HUES6 (cell line): ENCODE measurements at regions not wholly inside any gene's neighbourhood (a gene's known extent, or its start where the extent isn't known, plus 50 kb on each side); places are given as distances from the start of the nearest gene placed in this dataset.
"Not testable (repeated sequence)": the region's sequence is repeated elsewhere in the genome, so short reads cannot be mapped to it uniquely, and the experiment has no call there.

Experiments
- H3K27ac ChIP-seq: 2 replicates; pipeline ENCODE4 v1.7.0; 2013; ENCODE audit warnings: low read depth, mild to moderate bottlenecking, low read length, inconsistent platforms
- H3K27me3 ChIP-seq: 2 replicates; pipeline ENCODE4 v1.6.1; 2013; ENCODE audit warnings: low read length; ENCODE audit not compliant: control insufficient read depth, insufficient read depth
- H3K36me3 ChIP-seq: 2 replicates; pipeline ENCODE4 v1.6.1; 2013; ENCODE audit warnings: low read length; ENCODE audit not compliant: control insufficient read depth, insufficient read depth
- H3K4me1 ChIP-seq: 2 replicates; pipeline ENCODE4 v1.6.1; 2013; ENCODE audit warnings: low read length; ENCODE audit not compliant: control insufficient read depth, insufficient read depth
- H3K4me3 ChIP-seq: 2 replicates; pipeline ENCODE4 v1.5.1; 2013; ENCODE audit warnings: low read depth, low read length
- H3K9ac ChIP-seq: one replicate; pipeline ENCODE4 v1.6.1; 2013; ENCODE audit warnings: mild to moderate bottlenecking, low read length
- H3K9me3 ChIP-seq: 2 replicates; pipeline ENCODE4 v1.6.1; 2013; ENCODE audit warnings: low read depth, low read length; ENCODE audit not compliant: control insufficient read depth, insufficient read depth

- Histone ChIP-seq H3K9ac (no peak overlapping the region), H3K27me3 (no peaks in the 10 kb centered on the region), H3K27ac (no peak overlapping the region), H3K36me3 (no peaks in the 10 kb centered on the region), H3K4me3 (no peak overlapping the region), H3K9me3 (no peaks in the 10 kb centered on the region), H3K4me1 (no peaks in the 10 kb centered on the region)
These were observed 360.1 kb upstream of the RGS18 start for GRCh38 chr1:191798178-191798577.

- Histone ChIP-seq H3K9ac (no peak overlapping the region), H3K9me3 (no peaks in the 10 kb centered on the region), H3K27me3 (no peaks in the 10 kb centered on the region), H3K4me1 (no peaks in the 10 kb centered on the region), H3K4me3 (no peak overlapping the region), H3K27ac (no peak overlapping the region), H3K36me3 (no peaks in the 10 kb centered on the region)
These were observed 354.0 kb upstream of the RGS18 start for GRCh38 chr1:191804311-191804710.

GRCh38 chr1:191813593-191813992 lies 344.7 kb upstream of the RGS18 start:
- not testable (repeated sequence) for H3K9ac ChIP-seq, H3K4me1 ChIP-seq, H3K27me3 ChIP-seq, H3K4me3 ChIP-seq, H3K36me3 ChIP-seq, H3K27ac ChIP-seq
- H3K9me3 ChIP-seq = peaks cover 14% of the 10 kb centered on the region

GRCh38 chr1:191818198-191818597 lies 340.1 kb upstream of the RGS18 start:
- H3K9me3 ChIP-seq = peaks cover 8% of the 10 kb centered on the region
- H3K27ac ChIP-seq = no peak overlapping the region
- no peaks in the 10 kb centered on the region for H3K36me3 ChIP-seq
- no peaks in the 10 kb centered on the region for H3K27me3 ChIP-seq
- no peak overlapping the region for H3K4me3 ChIP-seq
- H3K9ac ChIP-seq = no peak overlapping the region
- H3K4me1 ChIP-seq = no peaks in the 10 kb centered on the region

- Histone ChIP-seq H3K9ac (no peak overlapping the region), H3K4me1 (no peaks in the 10 kb centered on the region), H3K4me3 (no peak overlapping the region), H3K27ac (no peak overlapping the region), H3K27me3 (no peaks in the 10 kb centered on the region), H3K36me3 (no peaks in the 10 kb centered on the region), H3K9me3 (no peaks in the 10 kb centered on the region)
These were observed 326.7 kb upstream of the RGS18 start for GRCh38 chr1:191831572-191831971.

GRCh38 chr1:191839891-191840290 lies 318.4 kb upstream of the RGS18 start:
- Histone ChIP-seq H3K27me3 (no peaks in the 10 kb centered on the region), H3K27ac (no peak overlapping the region), H3K4me3 (no peak overlapping the region), H3K4me1 (no peaks in the 10 kb centered on the region), H3K9ac (no peak overlapping the region), H3K36me3 (no peaks in the 10 kb centered on the region), H3K9me3 (no peaks in the 10 kb centered on the region)

GRCh38 chr1:191851799-191852595 lies 306.3 kb upstream of the RGS18 start:
- Histone ChIP-seq H3K27ac (no peak overlapping the region), H3K27me3 (no peaks in the 10 kb centered on the region), H3K4me1 (0 out of 2 replicates have a peak, but pooled peaks cover 4% of the 10 kb centered on the region), H3K4me3 (no peak overlapping the region), H3K9ac (no peak overlapping the region), H3K36me3 (no peaks in the 10 kb centered on the region), H3K9me3 (no peaks in the 10 kb centered on the region)

- H3K4me3 ChIP-seq = no peak overlapping the region
- no peak overlapping the region for H3K27ac ChIP-seq
- H3K9ac ChIP-seq = no peak overlapping the region
- no peaks in the 10 kb centered on the region for H3K36me3 ChIP-seq
- no peaks in the 10 kb centered on the region for H3K27me3 ChIP-seq
- H3K4me1 ChIP-seq = 0 out of 2 replicates have a peak, but pooled peaks cover 4% of the 10 kb centered on the region
- H3K9me3 ChIP-seq = no peaks in the 10 kb centered on the region
These were observed 305.4 kb upstream of the RGS18 start for GRCh38 chr1:191852907-191853306.

- H3K9ac ChIP-seq = no peak overlapping the region
- no peak overlapping the region for H3K4me3 ChIP-seq
- no peaks in the 10 kb centered on the region for H3K36me3 ChIP-seq
- H3K9me3 ChIP-seq = no peaks in the 10 kb centered on the region
- H3K4me1 ChIP-seq = 0 out of 2 replicates have a peak, but pooled peaks cover 4% of the 10 kb centered on the region
- no peaks in the 10 kb centered on the region for H3K27me3 ChIP-seq
- no peak overlapping the region for H3K27ac ChIP-seq
These were observed 300.7 kb upstream of the RGS18 start for GRCh38 chr1:191857600-191857999.

- no peak overlapping the region for H3K4me3 ChIP-seq
- H3K27me3 ChIP-seq = no peaks in the 10 kb centered on the region
- no peak overlapping the region for H3K9ac ChIP-seq
- no peaks in the 10 kb centered on the region for H3K36me3 ChIP-seq
- no peak overlapping the region for H3K27ac ChIP-seq
- no peaks in the 10 kb centered on the region for H3K4me1 ChIP-seq
- no peaks in the 10 kb centered on the region for H3K9me3 ChIP-seq
These were observed 292.8 kb upstream of the RGS18 start for GRCh38 chr1:191865479-191865878.

GRCh38 chr1:191866155-191866554 lies 292.1 kb upstream of the RGS18 start:
- Histone ChIP-seq H3K27me3 (no peaks in the 10 kb centered on the region), H3K4me1 (no peaks in the 10 kb centered on the region), H3K9ac (no peak overlapping the region), H3K36me3 (no peaks in the 10 kb centered on the region), H3K4me3 (no peak overlapping the region), H3K9me3 (no peaks in the 10 kb centered on the region), H3K27ac (no peak overlapping the region)
